MG63 (cell line): ENCODE measurements at regions not wholly inside any gene's neighbourhood (a gene's known extent, or its start where the extent isn't known, plus 50 kb on each side); places are given as distances from the start of the nearest gene placed in this dataset.

Experiments used
- DNase-seq: peaks from one replicate; pipeline ENCODE4 v3.0.0-alpha.2; 2020
- H3K27me3 ChIP-seq: fragments of 250-450 bp; sonication (Bioruptor Pico); 2 replicates; pipeline ENCODE4 v1.5.1; 2020; ENCODE audit warnings: mild to moderate bottlenecking, moderate library complexity
- H3K36me3 ChIP-seq: fragments of 250-450 bp; sonication (Bioruptor Pico); 2 replicates; pipeline ENCODE4 v1.5.1; 2020; ENCODE audit warnings: mild to moderate bottlenecking, moderate library complexity
- H3K4me3 ChIP-seq: fragments of 250-450 bp; sonication (Bioruptor Pico); 2 replicates; pipeline ENCODE4 v1.5.1; 2020; ENCODE audit warnings: mild to moderate bottlenecking, moderate library complexity
- H3K9me3 ChIP-seq: fragments of 250-450 bp; sonication (Bioruptor Pico); 2 replicates; pipeline ENCODE4 v1.5.1; 2020; ENCODE audit warnings: mild to moderate bottlenecking, moderate library complexity

DNA sequence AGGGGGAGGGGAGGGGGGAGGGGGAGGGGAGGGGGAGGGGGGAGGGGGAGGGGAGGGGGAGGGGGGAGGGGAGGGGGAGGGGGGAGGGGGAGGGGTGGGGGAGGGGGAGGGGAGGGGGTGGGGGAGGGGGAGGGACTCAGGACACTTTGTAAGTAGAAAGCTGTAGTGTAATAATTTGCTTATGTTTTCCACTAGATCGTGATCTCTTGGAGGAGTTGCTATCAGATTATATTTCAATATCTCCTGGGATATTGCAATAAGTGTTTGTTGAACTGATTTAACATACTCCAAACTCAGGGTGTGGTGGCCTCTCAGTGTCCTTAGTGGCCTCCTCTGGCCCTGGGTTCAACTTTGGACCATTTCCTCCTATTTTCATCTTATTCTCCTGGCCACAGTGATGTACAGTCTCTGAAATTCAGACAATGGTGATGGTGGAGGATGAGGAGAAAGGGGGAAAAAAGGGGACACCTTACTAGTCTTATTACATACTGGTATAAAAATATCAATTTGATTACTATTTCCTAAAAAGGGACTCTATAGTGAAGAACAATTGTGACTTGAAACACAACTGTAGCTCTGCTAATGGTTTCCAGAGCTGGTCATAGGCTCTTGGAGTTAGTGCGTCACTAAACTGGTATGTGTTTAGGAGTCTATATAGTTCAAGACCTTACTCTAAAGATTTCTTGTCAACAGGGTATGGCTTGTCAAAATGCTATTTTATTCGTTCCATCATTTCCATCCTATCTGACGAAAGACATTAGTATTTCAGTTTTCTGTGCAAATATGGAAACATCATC lies 89.6 kb downstream of the DDX1 start:
- no peaks in the 10 kb centered on the region for H3K9me3 ChIP-seq
- no peak for DNase-seq
- H3K4me3 ChIP-seq, result no peak overlapping the region
- no peaks in the 10 kb centered on the region for H3K36me3 ChIP-seq
- no peaks in the 10 kb centered on the region for H3K27me3 ChIP-seq

DNA sequence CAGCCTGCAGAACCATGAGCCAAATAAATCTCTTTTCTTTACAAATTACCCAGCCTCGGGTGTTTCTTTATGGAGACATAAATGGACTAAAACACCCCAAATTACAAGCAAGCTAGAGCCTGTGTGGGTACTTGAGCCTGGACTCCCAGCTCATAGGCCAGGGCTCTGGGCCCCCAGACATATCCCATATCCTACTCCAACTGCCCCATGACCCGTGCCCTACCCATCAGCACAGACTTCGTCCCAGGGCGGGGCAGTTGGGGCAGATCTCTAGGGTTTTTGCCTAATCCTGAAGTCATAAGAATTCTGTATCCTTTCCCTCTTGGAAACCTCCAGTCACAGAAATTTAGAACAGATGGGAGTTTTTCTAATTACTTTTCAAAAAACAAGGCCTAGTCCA lies 90.7 kb downstream of the DDX1 start:
- H3K4me3 ChIP-seq, result no peak overlapping the region
- DNase-seq, result no peak
- no peaks in the 10 kb centered on the region for H3K9me3 ChIP-seq
- no peaks in the 10 kb centered on the region for H3K27me3 ChIP-seq
- H3K36me3 ChIP-seq, result no peaks in the 10 kb centered on the region

DNA sequence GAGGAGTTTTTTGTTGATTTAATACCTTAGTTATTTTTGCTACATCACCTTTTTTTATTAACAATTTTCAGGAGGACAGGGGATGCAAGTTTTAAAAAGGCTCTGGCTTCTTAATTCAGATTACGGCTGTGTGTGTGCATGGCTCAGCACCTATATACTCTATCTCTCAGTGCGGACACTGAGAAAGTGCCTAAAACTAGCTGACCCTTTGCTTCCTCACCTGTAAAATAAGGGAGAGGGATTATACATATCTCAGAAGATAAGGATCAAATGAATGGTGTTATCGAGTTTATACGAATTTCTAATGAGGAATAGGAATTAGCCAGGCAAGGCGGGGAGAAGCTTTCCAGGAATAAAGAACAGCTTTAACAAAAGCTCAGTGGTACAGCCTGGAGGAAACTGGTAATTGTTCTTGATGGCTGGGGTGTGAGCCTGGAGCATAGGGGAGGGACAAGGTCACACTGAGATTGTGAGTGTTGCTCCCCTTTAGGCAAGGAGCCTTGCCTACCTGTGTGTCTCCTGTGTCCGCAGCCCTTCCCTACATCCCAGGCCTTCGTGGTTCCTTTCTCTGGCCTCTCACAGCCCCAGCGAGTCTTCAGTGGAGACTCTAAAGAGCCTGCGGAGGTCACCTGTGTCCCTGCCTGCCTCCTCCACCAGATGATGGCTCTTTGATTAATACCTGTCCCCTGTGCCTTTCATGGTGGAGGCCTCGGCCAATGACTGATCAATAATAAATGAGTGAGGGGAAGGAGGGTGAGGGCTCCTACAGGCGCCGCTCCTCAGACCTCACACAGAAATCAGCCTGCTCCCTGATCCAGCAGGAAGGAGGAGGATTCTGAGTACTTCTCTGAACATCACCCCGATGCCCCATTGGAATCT lies 92.7 kb downstream of the DDX1 start:
- DNase-seq, result no peak

GRCh38 chr2:15685143-15685542 lies 93.5 kb downstream of the DDX1 start:
- Histone ChIP-seq H3K9me3 (no peaks in the 10 kb centered on the region), H3K27me3 (no peaks in the 10 kb centered on the region), H3K36me3 (no peaks in the 10 kb centered on the region), H3K4me3 (no peak overlapping the region)
- DNase-seq, result no peak

More for the DNA sequence above, 92.7 kb downstream of the DDX1 start:
- Histone ChIP-seq H3K36me3 (no peaks in the 10 kb centered on the region), H3K9me3 (no peaks in the 10 kb centered on the region), H3K27me3 (no peaks in the 10 kb centered on the region), H3K4me3 (no peak overlapping the region)

DNA sequence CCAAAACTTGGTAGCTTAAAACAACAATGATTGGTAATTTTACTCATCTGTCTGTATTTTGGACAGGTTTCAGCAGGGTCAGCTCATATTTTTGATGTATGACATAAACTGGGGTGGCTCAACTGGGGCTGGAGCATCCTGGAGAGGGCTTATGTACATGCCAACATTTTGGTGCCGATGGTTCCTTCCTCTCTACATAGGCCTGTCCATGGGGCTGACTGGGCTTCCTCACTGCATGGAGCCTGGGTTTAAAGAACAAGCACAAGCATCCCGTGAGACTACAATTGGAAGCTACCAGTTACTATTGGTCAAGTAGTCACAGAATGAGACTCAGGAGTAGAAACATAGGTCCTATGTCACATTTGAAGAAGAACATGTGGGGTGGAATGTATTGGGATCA lies 95.0 kb downstream of the DDX1 start:
- Histone ChIP-seq H3K27me3 (no peaks in the 10 kb centered on the region), H3K36me3 (no peaks in the 10 kb centered on the region), H3K4me3 (no peak overlapping the region), H3K9me3 (no peaks in the 10 kb centered on the region)
- DNase-seq, result no peak

DNA sequence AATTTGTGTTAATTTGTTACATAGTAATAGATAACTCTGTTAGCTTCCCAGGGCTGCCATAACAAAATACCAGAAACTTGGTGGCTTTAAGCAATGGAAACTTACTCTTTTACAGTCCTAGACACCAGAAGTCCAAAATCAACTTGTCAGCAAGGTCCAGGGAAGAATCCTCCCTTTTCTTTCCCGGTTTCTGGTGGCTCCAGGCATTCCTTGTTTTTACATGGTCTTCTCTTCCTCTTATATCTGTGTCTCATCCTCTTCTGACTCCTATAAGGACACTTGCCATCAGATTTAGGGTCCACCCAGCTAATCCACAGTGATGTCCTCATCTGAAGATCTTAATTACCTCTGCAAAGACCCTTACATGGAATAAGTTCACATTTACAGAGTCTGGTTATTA lies 95.6 kb downstream of the DDX1 start:
- H3K36me3 ChIP-seq, result no peaks in the 10 kb centered on the region
- DNase-seq, result no peak

GRCh38 chr2:15687720-15688119 lies 96.1 kb downstream of the DDX1 start:
- Histone ChIP-seq H3K27me3 (no peaks in the 10 kb centered on the region), H3K9me3 (no peaks in the 10 kb centered on the region), H3K36me3 (no peaks in the 10 kb centered on the region), H3K4me3 (no peak overlapping the region)
- no peak for DNase-seq

More for the DNA sequence above, 95.6 kb downstream of the DDX1 start:
- Histone ChIP-seq H3K9me3 (no peaks in the 10 kb centered on the region), H3K4me3 (no peak overlapping the region), H3K27me3 (no peaks in the 10 kb centered on the region)

DNA sequence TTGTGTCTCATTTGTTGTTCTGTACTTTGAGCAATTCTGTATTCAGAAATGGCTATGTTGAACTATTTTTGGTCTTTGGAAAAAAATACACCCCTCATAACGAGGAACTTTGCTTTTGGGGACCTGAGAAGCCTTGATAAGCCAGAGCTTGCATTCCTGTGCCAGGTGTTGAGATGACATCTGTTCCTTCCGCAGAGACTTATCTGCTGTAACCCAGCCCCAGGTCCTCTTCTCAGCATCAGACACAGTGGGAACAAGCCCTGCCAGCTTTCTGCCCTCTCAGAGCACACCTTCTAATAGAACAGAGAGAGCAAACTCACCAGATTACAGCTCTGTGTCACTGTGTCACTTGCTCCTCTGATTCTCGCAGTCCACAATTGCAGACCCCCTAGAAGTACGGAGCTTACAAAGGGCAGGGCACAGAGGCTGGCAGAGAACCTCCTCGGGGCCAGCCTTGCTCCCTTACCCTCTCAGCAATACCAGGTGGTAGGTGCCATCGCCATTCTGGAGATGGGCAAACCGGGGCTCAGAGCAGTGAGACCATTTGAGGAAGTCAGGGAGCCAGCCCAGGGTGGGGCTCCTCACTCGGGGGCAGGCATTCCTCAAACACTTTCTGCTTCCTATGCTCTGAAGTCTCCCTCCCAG lies 97.4 kb downstream of the DDX1 start:
- Histone ChIP-seq H3K4me3 (no peak overlapping the region), H3K27me3 (no peaks in the 10 kb centered on the region), H3K36me3 (no peaks in the 10 kb centered on the region), H3K9me3 (no peaks in the 10 kb centered on the region)
- no peak for DNase-seq

DNA sequence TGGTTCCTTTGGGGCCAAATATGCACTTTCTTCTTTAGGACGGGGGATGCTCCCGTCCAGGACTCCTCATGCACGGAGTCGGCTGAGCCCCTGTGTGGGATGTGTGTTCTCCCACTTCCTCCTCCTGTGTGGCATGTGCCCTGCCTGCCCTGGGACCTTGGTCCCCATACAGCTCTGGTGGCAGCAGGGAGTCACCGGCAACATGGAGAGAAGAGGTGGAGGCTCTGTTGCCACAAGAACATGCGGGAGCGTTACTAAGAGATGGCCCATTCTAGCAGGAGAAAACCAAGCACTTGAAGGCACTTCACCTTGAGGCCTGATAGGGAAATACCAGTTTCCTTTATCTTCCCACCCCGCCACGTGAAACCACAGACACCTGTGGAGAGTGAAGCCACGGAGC lies 98.0 kb downstream of the DDX1 start:
- Histone ChIP-seq H3K4me3 (no peak overlapping the region), H3K9me3 (no peaks in the 10 kb centered on the region), H3K27me3 (no peaks in the 10 kb centered on the region), H3K36me3 (no peaks in the 10 kb centered on the region)
- no peak for DNase-seq

- H3K36me3 ChIP-seq, result no peaks in the 10 kb centered on the region
- no peak for DNase-seq
- no peak overlapping the region for H3K4me3 ChIP-seq
- H3K27me3 ChIP-seq, result no peaks in the 10 kb centered on the region
- H3K9me3 ChIP-seq, result no peaks in the 10 kb centered on the region
Measured at GRCh38 chr2:15691586-15692310, 100.1 kb downstream of the DDX1 start.

DNA sequence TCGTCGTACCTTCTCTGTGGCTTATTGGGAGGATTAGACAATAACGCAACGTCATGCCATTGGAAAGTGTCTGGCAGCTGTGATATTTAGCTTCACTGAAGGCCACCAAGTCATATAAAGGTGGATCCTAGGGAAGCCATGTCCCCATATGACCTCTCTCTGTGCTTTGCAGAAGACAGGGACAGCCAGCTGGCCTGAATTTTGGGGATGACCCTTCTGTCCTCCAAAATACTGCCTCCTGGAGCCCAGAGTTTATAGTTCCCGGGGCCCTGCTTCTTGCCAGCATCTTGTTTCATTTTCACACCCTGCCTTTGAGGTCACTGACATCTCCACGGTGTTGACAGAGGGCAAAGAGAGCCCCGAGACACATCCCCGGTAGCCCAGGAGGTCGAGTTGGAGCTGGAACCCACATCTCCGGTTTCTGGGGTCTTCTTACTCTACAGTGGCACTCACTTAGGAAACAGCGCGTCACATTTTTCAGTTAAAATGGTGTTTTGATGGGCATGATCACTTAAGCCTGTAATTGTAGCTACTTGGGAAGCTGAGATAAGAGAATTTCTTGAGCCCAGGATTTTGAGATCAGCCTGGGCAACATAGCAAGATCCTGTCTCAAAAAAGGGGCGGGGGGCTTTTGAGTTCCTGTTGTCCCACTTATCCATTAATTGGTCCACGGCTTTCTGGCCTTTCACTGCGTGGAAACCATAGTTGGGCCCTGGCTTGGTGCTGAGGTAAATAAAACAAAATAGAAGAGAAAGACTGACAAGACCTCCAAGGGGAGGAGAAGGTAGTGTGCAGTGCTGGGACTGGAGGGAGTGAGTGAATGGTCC lies 101.1 kb downstream of the DDX1 start:
- Histone ChIP-seq H3K4me3 (no peak overlapping the region), H3K36me3 (no peaks in the 10 kb centered on the region), H3K9me3 (no peaks in the 10 kb centered on the region), H3K27me3 (no peaks in the 10 kb centered on the region)
- no peak for DNase-seq

DNA sequence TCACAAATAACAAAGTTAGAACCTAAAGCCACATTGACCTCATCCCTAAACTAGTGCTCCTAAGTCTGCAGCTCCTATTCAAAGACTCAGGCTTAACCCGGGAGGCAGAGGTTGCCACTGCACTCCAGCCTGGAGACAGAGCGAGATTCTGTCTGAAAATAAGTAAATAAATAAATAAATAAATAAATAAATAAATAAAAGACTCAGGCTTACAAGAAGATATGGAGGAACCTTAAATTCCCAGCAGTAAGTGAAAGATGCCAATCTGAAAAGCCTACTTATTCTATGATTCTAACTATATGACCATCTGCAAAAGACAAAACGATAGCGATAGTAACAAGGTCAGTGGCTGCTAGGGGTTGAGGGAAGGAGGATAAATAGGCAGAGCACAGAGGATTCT lies 101.7 kb downstream of the DDX1 start:
- Histone ChIP-seq H3K27me3 (no peaks in the 10 kb centered on the region), H3K36me3 (no peaks in the 10 kb centered on the region), H3K4me3 (no peak overlapping the region), H3K9me3 (no peaks in the 10 kb centered on the region)
- no peak for DNase-seq

DNA sequence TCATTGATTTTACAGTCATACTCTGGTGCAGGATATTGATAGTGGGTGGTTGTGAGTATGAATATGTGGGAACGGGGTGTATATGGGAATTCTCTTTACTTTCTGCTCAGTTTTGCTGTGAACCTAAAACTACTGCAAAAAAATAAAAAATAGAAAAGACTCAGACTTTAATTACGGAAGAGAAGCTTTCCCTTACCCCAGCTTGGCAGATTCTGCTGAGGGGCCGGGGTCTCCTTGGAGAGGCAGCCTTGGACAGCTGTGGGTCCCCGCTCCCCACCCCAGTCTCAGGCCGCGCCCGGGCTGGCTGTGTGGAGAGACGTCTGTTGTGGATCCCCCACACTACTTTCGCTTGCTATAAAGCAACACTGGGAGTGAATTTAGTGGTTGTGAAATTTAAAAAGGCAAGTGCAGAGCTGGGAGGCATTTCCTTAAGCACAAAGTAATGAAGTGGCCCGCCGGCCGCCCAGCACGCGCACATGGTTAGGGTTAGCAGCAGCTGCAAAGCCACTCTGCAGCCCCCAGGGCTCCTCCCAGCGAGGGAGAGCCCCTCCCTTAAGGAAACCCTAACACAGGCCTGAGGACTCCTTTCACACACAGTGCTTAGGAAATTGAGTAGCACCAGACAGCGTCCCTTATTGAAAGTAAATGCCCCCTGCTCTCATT lies 102.4 kb downstream of the DDX1 start:
- H3K9me3 ChIP-seq, result no peaks in the 10 kb centered on the region
- no peak overlapping the region for H3K4me3 ChIP-seq
- H3K36me3 ChIP-seq, result no peaks in the 10 kb centered on the region
- no peak for DNase-seq
- no peaks in the 10 kb centered on the region for H3K27me3 ChIP-seq

GRCh38 chr2:15694589-15694986 lies 102.9 kb downstream of the DDX1 start:
- Histone ChIP-seq H3K4me3 (no peak overlapping the region), H3K27me3 (no peaks in the 10 kb centered on the region), H3K9me3 (no peaks in the 10 kb centered on the region), H3K36me3 (no peaks in the 10 kb centered on the region)
- DNase-seq, result no peak

- Histone ChIP-seq H3K9me3 (no peaks in the 10 kb centered on the region), H3K4me3 (no peak overlapping the region), H3K27me3 (no peaks in the 10 kb centered on the region), H3K36me3 (no peaks in the 10 kb centered on the region)
- no peak for DNase-seq
Measured at GRCh38 chr2:15695582-15696330, 104.1 kb downstream of the DDX1 start.
